ENCODE measurements at regions not wholly inside any gene's neighbourhood (a gene's known extent, or its start where the extent isn't known, plus 50 kb on each side); places are given as distances from the start of the nearest gene placed in this dataset.

- no peak for DNase-seq (ENCODE audit: low read depth in 1 of 2, low spot score in 1 of 2)
- Histone ChIP-seq H3K27ac (replicated peaks) (no peak overlapping the region), H3K4me3 (replicated peaks; ENCODE audit: insufficient read depth, low read length) (no peak overlapping the region), H3K27me3 (ENCODE audit: insufficient read depth, poor library complexity, severe bottlenecking) (no peaks in the 10 kb centered on the region)
- no peak for TF ChIP-seq REST (IDR thresholded peaks at IDR 0.05; ENCODE audit: insufficient replicate concordance, low read depth)
- no peak for TF ChIP-seq CTCF (IDR thresholded peaks at IDR 0.05; ENCODE audit: insufficient read depth, low read length)
- TF ChIP-seq GABPA (IDR thresholded peaks at IDR 0.05; ENCODE audit: low read depth): no peak
- no peak for TF ChIP-seq POLR2AphosphoS5 (IDR thresholded peaks at IDR 0.05; ENCODE audit: low read depth)
- no peak for TF ChIP-seq SPI1 (IDR thresholded peaks at IDR 0.05; ENCODE audit: borderline replicate concordance, low read depth)
These were observed 293.0 kb upstream of the NPSR1 start for GRCh38 chr7:34365011-34365410.

- Histone ChIP-seq H3K27ac (replicated peaks) (no peak overlapping the region), H3K4me3 (replicated peaks; ENCODE audit: insufficient read depth, low read length) (no peak overlapping the region), H3K27me3 (ENCODE audit: insufficient read depth, poor library complexity, severe bottlenecking) (no peaks in the 10 kb centered on the region)
- no peak for DNase-seq (ENCODE audit: low read depth in 1 of 2, low spot score in 1 of 2)
- TF ChIP-seq SPI1 (IDR thresholded peaks at IDR 0.05; ENCODE audit: borderline replicate concordance, low read depth) (no peak), GABPA (IDR thresholded peaks at IDR 0.05; ENCODE audit: low read depth) (no peak), REST (IDR thresholded peaks at IDR 0.05; ENCODE audit: insufficient replicate concordance, low read depth) (no peak), CTCF (IDR thresholded peaks at IDR 0.05; ENCODE audit: insufficient read depth, low read length) (no peak), POLR2AphosphoS5 (IDR thresholded peaks at IDR 0.05; ENCODE audit: low read depth) (no peak)
These were observed 292.4 kb upstream of the NPSR1 start for GRCh38 chr7:34365611-34366010.

GRCh38 chr7:34371922-34372321 lies 286.1 kb upstream of the NPSR1 start:
- TF ChIP-seq POLR2AphosphoS5 (IDR thresholded peaks at IDR 0.05; ENCODE audit: low read depth) (no peak), SPI1 (IDR thresholded peaks at IDR 0.05; ENCODE audit: borderline replicate concordance, low read depth) (no peak), GABPA (IDR thresholded peaks at IDR 0.05; ENCODE audit: low read depth) (no peak), CTCF (IDR thresholded peaks at IDR 0.05; ENCODE audit: insufficient read depth, low read length) (no peak), REST (IDR thresholded peaks at IDR 0.05; ENCODE audit: insufficient replicate concordance, low read depth) (no peak)
- no peak overlapping the region for H3K27ac ChIP-seq (replicated peaks)
- no peaks in the 10 kb centered on the region for H3K27me3 ChIP-seq (ENCODE audit: insufficient read depth, poor library complexity, severe bottlenecking)
- no peak for DNase-seq (ENCODE audit: low read depth in 1 of 2, low spot score in 1 of 2)
- H3K4me3 ChIP-seq (replicated peaks; ENCODE audit: insufficient read depth, low read length): no peak overlapping the region

All from HL-60 (cell line).